Skin of body (tissue), 1 donor: ENCODE measurements at regions not wholly inside any gene's neighbourhood (a gene's known extent, or its start where the extent isn't known, plus 50 kb on each side); places are given as distances from the start of the nearest gene placed in this dataset.
"Not testable (repeated sequence)": the region's sequence is repeated elsewhere in the genome, so short reads cannot be mapped to it uniquely, and the experiment has no call there.

Experiments
- DNase-seq: peaks from one replicate; lab custom pipeline; 2025; lab: John Stamatoyannopoulos, UW

DNA sequence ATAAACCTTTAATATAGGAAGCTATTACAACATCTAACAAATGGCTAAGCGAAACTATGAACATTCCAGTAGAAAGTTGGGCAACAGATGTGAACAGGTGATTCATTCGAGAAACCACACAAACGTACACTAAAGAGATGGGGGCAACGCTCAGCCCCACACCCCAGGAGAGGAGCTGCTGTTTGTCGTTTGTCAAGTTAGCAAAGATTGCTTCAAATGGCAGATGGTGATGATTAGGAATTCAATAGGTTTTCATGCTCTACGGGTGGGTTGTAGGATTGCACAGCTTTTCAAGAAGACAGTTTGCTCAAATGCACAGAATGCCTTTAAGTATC is 154.7 kb upstream of the HDAC4 start:
- no peak for DNase-seq

DNA sequence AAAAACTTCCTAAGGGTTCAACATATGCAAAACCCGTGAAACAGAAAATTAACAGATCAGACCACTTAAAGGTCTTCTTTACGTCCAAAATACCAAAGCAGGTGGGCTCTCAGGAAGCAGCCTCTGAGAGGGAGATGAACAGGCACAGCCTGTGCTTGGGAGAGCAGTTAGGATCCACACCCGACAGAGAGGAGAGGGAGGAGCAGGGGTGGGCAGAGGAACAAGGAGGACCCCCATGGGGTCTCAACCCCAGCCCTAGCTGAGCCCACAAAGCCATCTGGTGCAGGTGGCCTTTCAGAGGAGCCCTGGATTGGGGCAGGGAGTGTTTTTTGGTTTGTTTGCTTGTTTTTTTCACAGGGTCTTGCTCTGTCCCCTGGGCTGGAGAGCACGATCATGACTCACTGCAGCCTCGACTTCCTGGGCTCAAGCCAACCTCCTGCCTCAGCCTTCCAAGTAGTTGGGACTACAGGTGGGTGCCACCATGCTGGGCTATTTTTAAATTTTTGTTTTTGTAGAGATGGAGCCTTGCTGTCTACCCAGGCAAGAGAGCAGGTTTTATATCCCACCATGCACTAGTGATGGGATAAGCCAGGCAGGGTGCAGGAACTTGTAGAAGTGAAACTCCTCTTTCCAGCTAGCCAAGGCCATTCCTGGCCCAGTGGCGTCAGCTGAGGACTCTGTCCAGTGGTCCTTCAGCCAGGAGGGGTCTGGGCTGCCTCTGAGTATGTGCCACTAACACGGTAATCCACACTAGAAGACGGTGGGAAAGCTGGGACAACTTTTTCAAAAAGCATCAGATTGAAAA is 154.1 kb upstream of the HDAC4 start:
- no peak for DNase-seq

DNA sequence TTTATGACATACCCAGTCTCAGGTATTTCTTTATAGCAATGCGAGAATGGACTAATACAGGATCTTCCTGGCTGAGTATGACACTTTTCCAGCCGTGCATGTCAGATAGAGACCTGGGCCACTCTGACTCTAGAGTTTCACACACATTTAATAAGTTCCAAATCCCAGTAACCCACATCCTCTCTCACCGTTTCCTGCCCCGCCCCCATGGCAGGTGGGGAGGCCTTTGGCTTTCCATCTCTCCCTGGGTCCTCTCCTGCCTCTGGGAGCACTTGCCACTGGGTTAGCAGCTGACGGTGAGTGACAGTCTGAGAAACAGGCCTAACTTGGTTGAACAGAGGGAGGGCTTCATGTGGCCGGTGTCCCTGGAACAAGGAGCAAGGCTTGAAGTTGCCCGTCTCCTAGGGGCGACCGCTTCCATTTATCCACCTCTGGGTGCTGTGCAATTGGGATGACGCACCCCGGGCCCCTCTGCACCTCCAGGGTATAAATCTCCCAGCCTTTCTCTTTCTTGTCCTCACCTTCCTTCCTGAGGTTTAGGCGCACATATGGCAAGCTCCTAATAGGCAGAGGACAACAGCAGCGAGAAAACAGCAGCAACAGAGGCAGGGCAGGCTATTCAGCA is 152.7 kb upstream of the HDAC4 start:
- no peak for DNase-seq

GRCh38 chr2:239552213-239552926 is 151.6 kb upstream of the HDAC4 start:
- DNase-seq = no peak

GRCh38 chr2:239551206-239551605 is 150.4 kb upstream of the HDAC4 start:
- DNase-seq = no peak

- no peak for DNase-seq
These were observed 149.5 kb upstream of the HDAC4 start for GRCh38 chr2:239550357-239550756.

DNA sequence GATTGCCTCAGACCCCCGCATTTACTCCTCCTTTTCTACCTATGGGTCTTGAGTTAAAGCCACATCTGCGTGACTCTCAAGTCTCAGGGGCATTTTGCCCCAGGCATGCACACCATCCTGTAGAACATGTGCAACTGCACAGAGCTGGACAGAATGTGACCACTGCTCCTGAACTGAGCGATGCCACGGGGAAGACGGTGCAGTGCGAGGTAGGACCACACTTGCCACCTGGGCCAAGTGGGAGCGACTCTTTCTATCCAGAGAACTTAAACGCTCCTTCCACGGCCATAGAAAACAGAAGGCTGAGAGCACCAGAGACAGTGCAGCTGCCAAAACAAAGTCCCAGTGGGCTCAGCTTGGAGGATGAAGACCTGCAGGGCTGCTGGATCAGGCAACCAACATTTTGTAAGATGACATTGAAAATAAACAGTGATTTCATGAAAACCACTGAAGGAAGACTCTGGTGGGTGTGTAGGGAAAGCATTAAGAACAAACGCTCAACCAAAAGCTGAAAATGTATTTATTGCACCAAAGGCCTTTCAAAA is 149.0 kb upstream of the HDAC4 start:
- DNase-seq = no peak

- DNase-seq = no peak
These were observed 148.3 kb upstream of the HDAC4 start for GRCh38 chr2:239548965-239549595.

- no peak for DNase-seq
These were observed 147.6 kb upstream of the HDAC4 start for GRCh38 chr2:239548451-239548871.

DNA sequence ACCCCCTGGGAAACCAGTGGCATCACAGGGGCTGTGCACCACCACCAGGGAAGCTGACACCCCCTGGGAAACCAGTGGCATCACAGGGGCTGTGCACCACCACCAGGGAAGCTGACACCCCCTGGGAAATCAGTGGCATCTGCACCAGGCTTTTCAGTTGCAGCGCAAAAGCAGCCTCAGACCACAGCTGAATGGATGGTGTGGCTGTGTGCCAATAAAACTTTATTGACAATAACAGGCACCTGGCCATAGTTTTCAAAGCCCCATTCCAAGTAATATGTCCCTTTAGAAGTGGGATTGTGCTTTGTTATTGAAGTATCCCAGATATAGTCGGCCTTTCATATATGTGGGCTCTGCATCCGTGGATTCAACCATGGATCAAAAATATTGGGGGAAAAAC is 146.3 kb upstream of the HDAC4 start:
- not testable (repeated sequence) for DNase-seq

- no peak for DNase-seq
These were observed 145.7 kb upstream of the HDAC4 start for GRCh38 chr2:239546541-239546940.

- DNase-seq = no peak
These were observed 145.0 kb upstream of the HDAC4 start for GRCh38 chr2:239545741-239546392.

DNA sequence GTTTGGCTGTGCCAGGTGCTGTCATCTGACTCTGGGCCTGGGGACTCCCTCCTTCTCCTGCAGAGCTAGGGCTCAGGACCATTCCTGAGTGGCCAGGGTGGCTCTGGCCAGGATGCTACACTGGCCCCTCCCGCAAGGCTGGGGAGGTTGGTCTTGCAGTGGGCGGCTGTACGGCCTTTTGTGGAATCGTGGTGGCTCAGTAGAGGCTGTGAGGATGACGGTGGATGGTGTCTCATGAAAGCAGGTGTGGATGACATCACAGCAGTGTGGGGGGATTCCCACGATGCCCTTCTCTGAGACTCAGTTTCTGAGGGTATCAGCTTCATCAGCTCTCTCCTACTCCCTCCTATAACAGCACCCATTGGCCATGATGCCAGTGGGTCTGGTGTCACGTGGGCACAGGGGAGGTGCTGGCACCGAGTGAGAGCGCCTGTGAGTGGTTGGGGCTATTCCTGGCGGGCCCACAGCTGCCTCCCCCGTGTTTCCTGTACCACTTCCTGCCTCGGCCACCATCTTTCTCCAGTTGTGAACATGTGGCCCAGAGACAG is 144.2 kb upstream of the HDAC4 start:
- DNase-seq = no peak

- DNase-seq = peak; percentile 93
These were observed 143.5 kb upstream of the HDAC4 start for GRCh38 chr2:239544143-239544917.

GRCh38 chr2:239543702-239544101 is 142.9 kb upstream of the HDAC4 start:
- no peak for DNase-seq

GRCh38 chr2:239540174-239540573 is 139.4 kb upstream of the HDAC4 start:
- no peak for DNase-seq

- no peak for DNase-seq
These were observed 138.9 kb upstream of the HDAC4 start for GRCh38 chr2:239539776-239540100.

GRCh38 chr2:239539083-239539775 is 138.4 kb upstream of the HDAC4 start:
- no peak for DNase-seq

- no peak for DNase-seq
These were observed 137.7 kb upstream of the HDAC4 start for GRCh38 chr2:239538357-239539052.
